ENCODE measurements at regions not wholly inside any gene's neighbourhood (a gene's known extent, or its start where the extent isn't known, plus 50 kb on each side); places are given as distances from the start of the nearest gene placed in this dataset.

- Mint-ChIP-seq H3K4me3 (no peak overlapping the region), H3K27me3 (ENCODE audit: low read depth) (no peaks in the 10 kb centered on the region), H3K4me1 (ENCODE audit: low read depth) (no peaks in the 10 kb centered on the region), H3K36me3 (ENCODE audit: insufficient read depth in 2 of 2) (no peaks in the 10 kb centered on the region), H3K9me3 (no peaks in the 10 kb centered on the region), H3K27ac (no peak overlapping the region)
- ATAC-seq (replicated peaks in 1 of 2), result no peak
- DNase-seq, result no peak
Measured at GRCh38 chr6:44723439-44724197, 336.1 kb downstream of the CDC5L start.

GRCh38 chr6:44725070-44725469 lies 337.6 kb downstream of the CDC5L start:
- H3K36me3 Mint-ChIP-seq (ENCODE audit: insufficient read depth in 2 of 2), result no peaks in the 10 kb centered on the region

GRCh38 chr6:44727651-44728630 lies 340.4 kb downstream of the CDC5L start:
- no peak for ATAC-seq (replicated peaks in 1 of 2)
- no peaks in the 10 kb centered on the region for H3K4me1 Mint-ChIP-seq (ENCODE audit: low read depth)

More at GRCh38 chr6:44725070-44725469, 337.6 kb downstream of the CDC5L start:
- Mint-ChIP-seq H3K27me3 (ENCODE audit: low read depth) (no peaks in the 10 kb centered on the region), H3K9me3 (no peaks in the 10 kb centered on the region), H3K4me1 (ENCODE audit: low read depth) (no peaks in the 10 kb centered on the region), H3K27ac (no peak overlapping the region), H3K4me3 (no peak overlapping the region)
- DNase-seq, result no peak
- ATAC-seq (replicated peaks in 1 of 2), result no peak

GRCh38 chr6:44730771-44731391 lies 343.4 kb downstream of the CDC5L start:
- DNase-seq, result no peak
- no peaks in the 10 kb centered on the region for H3K36me3 Mint-ChIP-seq (ENCODE audit: insufficient read depth in 2 of 2)
- no peak for ATAC-seq (replicated peaks in 1 of 2)
- peaks cover 13% of the 10 kb centered on the region for H3K4me1 Mint-ChIP-seq (ENCODE audit: low read depth)
- H3K9me3 Mint-ChIP-seq, result no peaks in the 10 kb centered on the region
- H3K4me3 Mint-ChIP-seq, result no peak overlapping the region
- H3K27ac Mint-ChIP-seq, result no peak overlapping the region
- no peaks in the 10 kb centered on the region for H3K27me3 Mint-ChIP-seq (ENCODE audit: low read depth)

More at GRCh38 chr6:44727651-44728630, 340.4 kb downstream of the CDC5L start:
- Mint-ChIP-seq H3K27ac (no peak overlapping the region), H3K4me3 (no peak overlapping the region), H3K27me3 (ENCODE audit: low read depth) (no peaks in the 10 kb centered on the region), H3K9me3 (no peaks in the 10 kb centered on the region), H3K36me3 (ENCODE audit: insufficient read depth in 2 of 2) (no peaks in the 10 kb centered on the region)
- no peak for DNase-seq

- Mint-ChIP-seq H3K4me1 (ENCODE audit: low read depth) (peaks cover 15% of the 10 kb centered on the region), H3K27me3 (ENCODE audit: low read depth) (no peaks in the 10 kb centered on the region), H3K4me3 (no peak overlapping the region), H3K27ac (no peak overlapping the region), H3K9me3 (no peaks in the 10 kb centered on the region), H3K36me3 (ENCODE audit: insufficient read depth in 2 of 2) (no peaks in the 10 kb centered on the region)
- ATAC-seq (replicated peaks in 1 of 2) (no peak), DNase-seq (no peak)
Measured at GRCh38 chr6:44731485-44732095, 344.1 kb downstream of the CDC5L start.

- H3K4me1 Mint-ChIP-seq (ENCODE audit: low read depth), result peaks cover 15% of the 10 kb centered on the region
- no peak overlapping the region for H3K27ac Mint-ChIP-seq
- DNase-seq (no peak), ATAC-seq (replicated peaks in 1 of 2) (no peak)
- H3K36me3 Mint-ChIP-seq (ENCODE audit: insufficient read depth in 2 of 2), result no peaks in the 10 kb centered on the region
- no peaks in the 10 kb centered on the region for H3K9me3 Mint-ChIP-seq
- no peak overlapping the region for H3K4me3 Mint-ChIP-seq
- H3K27me3 Mint-ChIP-seq (ENCODE audit: low read depth), result no peaks in the 10 kb centered on the region
Measured at GRCh38 chr6:44732243-44732642, 344.7 kb downstream of the CDC5L start.

GRCh38 chr6:44733126-44733525 lies 345.6 kb downstream of the CDC5L start:
- ATAC-seq (replicated peaks in 1 of 2), result no peak
- no peak for DNase-seq
- H3K27me3 Mint-ChIP-seq (ENCODE audit: low read depth), result no peaks in the 10 kb centered on the region

GRCh38 chr6:44733868-44734267 lies 346.4 kb downstream of the CDC5L start:
- Mint-ChIP-seq H3K36me3 (ENCODE audit: insufficient read depth in 2 of 2) (no peaks in the 10 kb centered on the region), H3K9me3 (no peaks in the 10 kb centered on the region), H3K27me3 (ENCODE audit: low read depth) (no peaks in the 10 kb centered on the region), H3K4me1 (ENCODE audit: low read depth) (peaks cover 19% of the 10 kb centered on the region), H3K4me3 (no peak overlapping the region), H3K27ac (no peak overlapping the region)
- DNase-seq (no peak), ATAC-seq (replicated peaks in 1 of 2) (no peak)

More at GRCh38 chr6:44733126-44733525, 345.6 kb downstream of the CDC5L start:
- Mint-ChIP-seq H3K4me1 (ENCODE audit: low read depth) (peaks cover 15% of the 10 kb centered on the region), H3K27ac (no peak overlapping the region), H3K9me3 (no peaks in the 10 kb centered on the region), H3K4me3 (no peak overlapping the region), H3K36me3 (ENCODE audit: insufficient read depth in 2 of 2) (no peaks in the 10 kb centered on the region)

GRCh38 chr6:44734886-44735629 lies 347.6 kb downstream of the CDC5L start:
- no peak for ATAC-seq (replicated peaks in 1 of 2)

GRCh38 chr6:44735630-44735963 lies 348.1 kb downstream of the CDC5L start:
- no peak overlapping the region for H3K27ac Mint-ChIP-seq
- H3K4me3 Mint-ChIP-seq, result peak overlapping the region in 1 of 2 donors; percentile 2
- no peaks in the 10 kb centered on the region for H3K36me3 Mint-ChIP-seq (ENCODE audit: insufficient read depth in 2 of 2)
- no peaks in the 10 kb centered on the region for H3K9me3 Mint-ChIP-seq
- H3K27me3 Mint-ChIP-seq (ENCODE audit: low read depth), result no peaks in the 10 kb centered on the region
- ATAC-seq (replicated peaks in 1 of 2), result peak; percentile 69 to 75
- DNase-seq, result peak; percentile 27 to 47
- H3K4me1 Mint-ChIP-seq (ENCODE audit: low read depth), result peaks cover 19% of the 10 kb centered on the region

More at GRCh38 chr6:44734886-44735629, 347.6 kb downstream of the CDC5L start:
- peaks cover 19% of the 10 kb centered on the region for H3K4me1 Mint-ChIP-seq (ENCODE audit: low read depth)
- no peak for DNase-seq
- H3K36me3 Mint-ChIP-seq (ENCODE audit: insufficient read depth in 2 of 2), result no peaks in the 10 kb centered on the region
- peak overlapping the region in 1 of 2 donors; percentile 2 for H3K4me3 Mint-ChIP-seq
- no peaks in the 10 kb centered on the region for H3K9me3 Mint-ChIP-seq
- no peak overlapping the region for H3K27ac Mint-ChIP-seq
- H3K27me3 Mint-ChIP-seq (ENCODE audit: low read depth), result no peaks in the 10 kb centered on the region

GRCh38 chr6:44737341-44737740 lies 349.8 kb downstream of the CDC5L start:
- Mint-ChIP-seq H3K27ac (no peak overlapping the region), H3K36me3 (ENCODE audit: insufficient read depth in 2 of 2) (no peaks in the 10 kb centered on the region), H3K4me1 (ENCODE audit: low read depth) (peaks cover 19% of the 10 kb centered on the region), H3K4me3 (no peak overlapping the region), H3K27me3 (ENCODE audit: low read depth) (no peaks in the 10 kb centered on the region), H3K9me3 (no peaks in the 10 kb centered on the region)
- DNase-seq (no peak), ATAC-seq (replicated peaks in 1 of 2) (no peak)

GRCh38 chr6:44737829-44738528 lies 350.5 kb downstream of the CDC5L start:
- DNase-seq, result no peak
- H3K9me3 Mint-ChIP-seq, result no peaks in the 10 kb centered on the region
- H3K4me1 Mint-ChIP-seq (ENCODE audit: low read depth), result peaks cover 19% of the 10 kb centered on the region
- H3K27ac Mint-ChIP-seq, result no peak overlapping the region
- H3K4me3 Mint-ChIP-seq, result no peak overlapping the region
- no peaks in the 10 kb centered on the region for H3K36me3 Mint-ChIP-seq (ENCODE audit: insufficient read depth in 2 of 2)
- no peaks in the 10 kb centered on the region for H3K27me3 Mint-ChIP-seq (ENCODE audit: low read depth)
- no peak for ATAC-seq (replicated peaks in 1 of 2)
